Adrenal gland (tissue), 5 donors: ENCODE measurements at regions not wholly inside any gene's neighbourhood (a gene's known extent, or its start where the extent isn't known, plus 50 kb on each side); places are given as distances from the start of the nearest gene placed in this dataset.

ENCODE experiments used
- CTCF ChIP-seq, 6 experiments: fragments of 450-650 bp in 4 of 6; fragments of 200-600 bp in 2 of 6; sonication (generic) in 1 of 6; IDR thresholded peaks; 1 replicate in 5 of 6; 2 replicates in 1 of 6; pipeline versions ENCODE4 v1.5.1 to v1.8.0; 2016 to 2021; ENCODE audit warnings: antibody characterized with exemption in 6 of 6, mild to moderate bottlenecking in 2 of 6, moderate library complexity in 1 of 6
- POLR2A ChIP-seq, 2 donors: fragments of 450-650 bp; IDR thresholded peaks; one replicate each; pipeline ENCODE4 v1.6.1; 2017; ENCODE audit warnings: antibody characterized with exemption in 2 of 2, mild to moderate bottlenecking in 2 of 2, moderate library complexity in 1 of 2
- donor health status: DM: no; HTN: no; CAD: no.

GRCh38 chr2:137801228-137801627 is 163.0 kb upstream of the HNMT start:
- no peak for TF ChIP-seq CTCF (IDR thresholded peaks at IDR 0.05)
- no peak for TF ChIP-seq POLR2A (IDR thresholded peaks at IDR 0.05)
